ENCODE measurements at regions not wholly inside any gene's neighbourhood (a gene's known extent, or its start where the extent isn't known, plus 50 kb on each side); places are given as distances from the start of the nearest gene placed in this dataset.
"Not testable (repeated sequence)": the region's sequence is repeated elsewhere in the genome, so short reads cannot be mapped to it uniquely, and the experiment has no call there.

- no peak for DNase-seq (ENCODE audit: low read depth)
- TF ChIP-seq CTCF (IDR thresholded peaks at IDR 0.05; ENCODE audit: insufficient read depth, low read depth, low read length, missing control alignments), result no peak
- H3K4me3 ChIP-seq (ENCODE audit: low read depth, low read length), result no peak overlapping the region
These were observed 303.9 kb downstream of the FZD1 start for GRCh38 chr7:91568138-91568537.

GRCh38 chr7:91569728-91570457 is 305.7 kb downstream of the FZD1 start:
- no peak for TF ChIP-seq CTCF (IDR thresholded peaks at IDR 0.05; ENCODE audit: insufficient read depth, low read depth, low read length, missing control alignments)
- no peak overlapping the region for H3K4me3 ChIP-seq (ENCODE audit: low read depth, low read length)
- DNase-seq (ENCODE audit: low read depth), result no peak

GRCh38 chr7:91570560-91570959 is 306.3 kb downstream of the FZD1 start:
- DNase-seq (ENCODE audit: low read depth), result no peak
- no peak for TF ChIP-seq CTCF (IDR thresholded peaks at IDR 0.05; ENCODE audit: insufficient read depth, low read depth, low read length, missing control alignments)
- H3K4me3 ChIP-seq (ENCODE audit: low read depth, low read length), result no peak overlapping the region

GRCh38 chr7:91571601-91572000 is 307.4 kb downstream of the FZD1 start:
- DNase-seq (ENCODE audit: low read depth), result no peak
- TF ChIP-seq CTCF (IDR thresholded peaks at IDR 0.05; ENCODE audit: insufficient read depth, low read depth, low read length, missing control alignments), result no peak
- H3K4me3 ChIP-seq (ENCODE audit: low read depth, low read length), result no peak overlapping the region

GRCh38 chr7:91573405-91573804 is 307.1 kb downstream of the MTERF1 start:
- no peak for TF ChIP-seq CTCF (IDR thresholded peaks at IDR 0.05; ENCODE audit: insufficient read depth, low read depth, low read length, missing control alignments)
- DNase-seq (ENCODE audit: low read depth), result no peak
- no peak overlapping the region for H3K4me3 ChIP-seq (ENCODE audit: low read depth, low read length)

GRCh38 chr7:91576459-91576858 is 304.0 kb downstream of the MTERF1 start:
- DNase-seq (ENCODE audit: low read depth); H3K4me3 ChIP-seq (ENCODE audit: low read depth, low read length): not testable (repeated sequence)

- no peak for TF ChIP-seq CTCF (IDR thresholded peaks at IDR 0.05; ENCODE audit: insufficient read depth, low read depth, low read length, missing control alignments)
- no peak overlapping the region for H3K4me3 ChIP-seq (ENCODE audit: low read depth, low read length)
- no peak for DNase-seq (ENCODE audit: low read depth)
These were observed 300.7 kb downstream of the MTERF1 start for GRCh38 chr7:91579837-91580236.
